Right lobe of liver (tissue), 6 donors: ENCODE measurements at regions not wholly inside any gene's neighbourhood (a gene's known extent, or its start where the extent isn't known, plus 50 kb on each side); places are given as distances from the start of the nearest gene placed in this dataset.

ENCODE experiments used
- ATAC-seq, 4 donors: fragments of 200-7000 bp; cut with Tn5 transposase; one replicate each; pipeline ENCODE4 v1.9.1; 2020; ENCODE audit warnings: mild to moderate bottlenecking in 4 of 4, moderate library complexity in 4 of 4
- DNase-seq, 3 donors: peaks; one replicate each; pipeline ENCODE4 v3.0.0-alpha.2; 2020
- H3K27ac ChIP-seq, 3 donors: fragments of 200-600 bp; one replicate each; pipeline ENCODE4 v1.8.0; 2022
- H3K27me3 ChIP-seq, 2 donors: fragments of 200-600 bp; one replicate each; pipeline ENCODE4 v1.8.0; 2022
- H3K36me3 ChIP-seq, 4 donors: fragments of 200-600 bp; sonication (generic) in 1 of 4; one replicate each; pipeline versions ENCODE4 v1.5.1 to v1.8.0; 2017 to 2022; ENCODE audit warnings: control low read depth in 1 of 4
- H3K4me1 ChIP-seq, 4 donors: fragments of 200-600 bp; sonication (generic) in 1 of 4; one replicate each; pipeline versions ENCODE4 v1.5.1 to v1.8.0; 2017 to 2022; ENCODE audit warnings: control low read depth in 1 of 4
- H3K4me3 ChIP-seq, 3 donors: fragments of 200-600 bp; one replicate each; pipeline ENCODE4 v1.8.0; 2022
- H3K9me3 ChIP-seq, 4 donors: fragments of 200-600 bp; sonication (generic) in 1 of 4; one replicate each; pipeline versions ENCODE4 v1.5.1 to v1.8.0; 2017 to 2022; ENCODE audit warnings: control low read depth in 1 of 4
- CTCF ChIP-seq, 4 donors: fragments of 200-600 bp in 3 of 4; fragments of 450-650 bp in 1 of 4; IDR thresholded peaks; one replicate each; pipeline versions ENCODE4 v1.5.1 to v1.8.0; 2016 to 2022; ENCODE audit warnings: antibody characterized with exemption in 4 of 4, mild to moderate bottlenecking in 2 of 4
- POLR2A ChIP-seq: fragments of 450-650 bp; IDR thresholded peaks from one replicate; pipeline ENCODE4 v1.6.1; 2017; ENCODE audit warnings: antibody characterized with exemption, mild to moderate bottlenecking
- WGBS: methylation state at CpG from one replicate; pipeline ENCODE4 v1.1.6; 2018; ENCODE audit warnings: low coverage, low lambda C conversion rate; ENCODE audit not compliant: insufficient coverage; ENCODE audit errors: missing lambda C conversion rate; 5-methylcytosine and 5-hydroxymethylcytosine counted together
- intact Hi-C, 2 donors: fragments of 100-400 bp; cut with DNase I; formaldehyde crosslinking; loops; one replicate each; pipeline versions ENCODE4 v1.11.2 to v1.14.1; 2022
- donor health status: DM: no; HTN: yes; CAD: no.
- donor health status: DM: no; HTN: no; CAD: no.
- donor health status: DM: no; HTN: no; CAD: no.
- donor health status: DM: no; HTN: yes; CAD: no.
- donor health status: DM: no; HTN: yes; CAD: no.

- no peak for ATAC-seq
- Histone ChIP-seq H3K4me1 (no peaks in the 10 kb centered on the region), H3K36me3 (no peaks in the 10 kb centered on the region), H3K4me3 (no peak overlapping the region), H3K27me3 (no peaks in the 10 kb centered on the region), H3K27ac (no peak overlapping the region), H3K9me3 (no peaks in the 10 kb centered on the region)
- DNase-seq, result no peak
- TF ChIP-seq POLR2A, result no peak
- TF ChIP-seq CTCF (IDR thresholded peaks at IDR 0.05), result no peak
- intact Hi-C loops, result no loop called here
- 48% methylated on average over 3 of the region's 3 CpGs for WGBS
Observed at GRCh38 chr5:17802256-17802655, 168.0 kb downstream of the TAF11L14 start.

- no peaks in the 10 kb centered on the region for H3K36me3 ChIP-seq
- no peak for DNase-seq
- no peak for TF ChIP-seq POLR2A
- no peak for TF ChIP-seq CTCF (IDR thresholded peaks at IDR 0.05)
- no peaks in the 10 kb centered on the region for H3K27me3 ChIP-seq
- intact Hi-C loops, result no loop called here
- no peaks in the 10 kb centered on the region for H3K9me3 ChIP-seq
- ATAC-seq, result no peak
- H3K27ac ChIP-seq, result no peak overlapping the region
- H3K4me1 ChIP-seq, result no peaks in the 10 kb centered on the region
- H3K4me3 ChIP-seq, result no peak overlapping the region
Observed at GRCh38 chr5:17803971-17804370, 169.7 kb downstream of the TAF11L14 start.

GRCh38 chr5:17805227-17805825 lies 171.1 kb downstream of the TAF11L14 start:
- intact Hi-C loops, result no loop called here
- no peak for TF ChIP-seq POLR2A
- TF ChIP-seq CTCF (IDR thresholded peaks at IDR 0.05), result no peak
- no peak overlapping the region for H3K4me3 ChIP-seq
- ATAC-seq, result no peak
- no peak overlapping the region for H3K27ac ChIP-seq
- 69% methylated on average over 2 of the region's 2 CpGs for WGBS
- no peaks in the 10 kb centered on the region for H3K27me3 ChIP-seq
- no peaks in the 10 kb centered on the region for H3K9me3 ChIP-seq
- H3K36me3 ChIP-seq, result no peaks in the 10 kb centered on the region
- no peak for DNase-seq
- H3K4me1 ChIP-seq, result no peaks in the 10 kb centered on the region

GRCh38 chr5:17806818-17807468 lies 172.7 kb downstream of the TAF11L14 start:
- no peaks in the 10 kb centered on the region for H3K4me1 ChIP-seq
- intact Hi-C loops, result no loop called here
- no peaks in the 10 kb centered on the region for H3K9me3 ChIP-seq
- no peak overlapping the region for H3K27ac ChIP-seq
- H3K27me3 ChIP-seq, result no peaks in the 10 kb centered on the region
- TF ChIP-seq CTCF (IDR thresholded peaks at IDR 0.05) (no peak), POLR2A (no peak)
- 34% methylated on average over 5 of the region's 5 CpGs for WGBS
- H3K4me3 ChIP-seq, result no peak overlapping the region
- DNase-seq (no peak), ATAC-seq (no peak)
- no peaks in the 10 kb centered on the region for H3K36me3 ChIP-seq
